ENCODE measurements at regions not wholly inside any gene's neighbourhood (a gene's known extent, or its start where the extent isn't known, plus 50 kb on each side); places are given as distances from the start of the nearest gene placed in this dataset.

GRCh38 chr2:66122516-66122915 is 312.4 kb upstream of the MEIS1 start:
- H3K27me3 Mint-ChIP-seq (ENCODE audit: unreplicated experiment) = no peaks in the 10 kb centered on the region
- no peak for TF ChIP-seq CTCF (IDR thresholded peaks at IDR 0.05; ENCODE audit: partially characterized antibody, unreplicated experiment)
- no peak for DNase-seq
- no peaks in the 10 kb centered on the region for H3K36me3 Mint-ChIP-seq (ENCODE audit: unreplicated experiment)
- no peaks in the 10 kb centered on the region for H3K4me1 Mint-ChIP-seq (ENCODE audit: low read depth, unreplicated experiment)
- no peak overlapping the region for H3K27ac Mint-ChIP-seq (ENCODE audit: unreplicated experiment)
- H3K4me3 Mint-ChIP-seq (ENCODE audit: unreplicated experiment) = no peak overlapping the region
- H3K9me3 Mint-ChIP-seq (ENCODE audit: unreplicated experiment) = no peaks in the 10 kb centered on the region

- no peak for DNase-seq
- Mint-ChIP-seq H3K27ac (ENCODE audit: unreplicated experiment) (no peak overlapping the region), H3K9me3 (ENCODE audit: unreplicated experiment) (no peaks in the 10 kb centered on the region), H3K27me3 (ENCODE audit: unreplicated experiment) (no peaks in the 10 kb centered on the region), H3K36me3 (ENCODE audit: unreplicated experiment) (no peaks in the 10 kb centered on the region), H3K4me1 (ENCODE audit: low read depth, unreplicated experiment) (no peaks in the 10 kb centered on the region), H3K4me3 (ENCODE audit: unreplicated experiment) (no peak overlapping the region)
- no peak for TF ChIP-seq CTCF (IDR thresholded peaks at IDR 0.05; ENCODE audit: partially characterized antibody, unreplicated experiment)
These were observed 313.0 kb upstream of the MEIS1 start for GRCh38 chr2:66121946-66122345.

GRCh38 chr2:66113988-66114625 is 320.8 kb upstream of the MEIS1 start:
- H3K4me3 Mint-ChIP-seq (ENCODE audit: unreplicated experiment) = no peak overlapping the region
- TF ChIP-seq CTCF (IDR thresholded peaks at IDR 0.05; ENCODE audit: partially characterized antibody, unreplicated experiment) = no peak
- H3K4me1 Mint-ChIP-seq (ENCODE audit: low read depth, unreplicated experiment) = peaks cover 6% of the 10 kb centered on the region
- H3K9me3 Mint-ChIP-seq (ENCODE audit: unreplicated experiment) = no peaks in the 10 kb centered on the region
- H3K36me3 Mint-ChIP-seq (ENCODE audit: unreplicated experiment) = no peaks in the 10 kb centered on the region
- DNase-seq = no peak
- no peak overlapping the region for H3K27ac Mint-ChIP-seq (ENCODE audit: unreplicated experiment)
- no peaks in the 10 kb centered on the region for H3K27me3 Mint-ChIP-seq (ENCODE audit: unreplicated experiment)

GRCh38 chr2:66111706-66112105 is 323.2 kb upstream of the MEIS1 start:
- Mint-ChIP-seq H3K27ac (ENCODE audit: unreplicated experiment) (no peak overlapping the region), H3K27me3 (ENCODE audit: unreplicated experiment) (no peaks in the 10 kb centered on the region), H3K4me3 (ENCODE audit: unreplicated experiment) (no peak overlapping the region), H3K4me1 (ENCODE audit: low read depth, unreplicated experiment) (peaks cover 6% of the 10 kb centered on the region), H3K36me3 (ENCODE audit: unreplicated experiment) (no peaks in the 10 kb centered on the region), H3K9me3 (ENCODE audit: unreplicated experiment) (no peaks in the 10 kb centered on the region)
- no peak for DNase-seq
- TF ChIP-seq CTCF (IDR thresholded peaks at IDR 0.05; ENCODE audit: partially characterized antibody, unreplicated experiment) = no peak

GRCh38 chr2:66110608-66111007 is 324.3 kb upstream of the MEIS1 start:
- H3K36me3 Mint-ChIP-seq (ENCODE audit: unreplicated experiment) = no peaks in the 10 kb centered on the region
- peaks cover 6% of the 10 kb centered on the region for H3K4me1 Mint-ChIP-seq (ENCODE audit: low read depth, unreplicated experiment)
- H3K4me3 Mint-ChIP-seq (ENCODE audit: unreplicated experiment) = no peak overlapping the region
- no peaks in the 10 kb centered on the region for H3K27me3 Mint-ChIP-seq (ENCODE audit: unreplicated experiment)
- H3K9me3 Mint-ChIP-seq (ENCODE audit: unreplicated experiment) = no peaks in the 10 kb centered on the region
- DNase-seq = no peak
- TF ChIP-seq CTCF (IDR thresholded peaks at IDR 0.05; ENCODE audit: partially characterized antibody, unreplicated experiment) = no peak
- no peak overlapping the region for H3K27ac Mint-ChIP-seq (ENCODE audit: unreplicated experiment)

Data from glutamatergic neuron (in vitro differentiated cells).